GM12891 (cell line): ENCODE measurements at regions not wholly inside any gene's neighbourhood (a gene's known extent, or its start where the extent isn't known, plus 50 kb on each side); places are given as distances from the start of the nearest gene placed in this dataset.

Experiments used
- PAX5 ChIP-seq: IDR thresholded peaks from 2 replicates; pipeline ENCODE4 v1.6.1; 2011; ENCODE audit warnings: low read length, moderate library complexity, mild to moderate bottlenecking; ENCODE audit not compliant: insufficient read depth, severe bottlenecking
- POLR2A ChIP-seq: IDR thresholded peaks from 2 replicates; pipeline ENCODE4 v1.6.1; 2011; ENCODE audit warnings: low read depth, low read length, control low read depth
- POLR2AphosphoS5 ChIP-seq: IDR thresholded peaks from 2 replicates; pipeline ENCODE4 v1.6.1; 2011; ENCODE audit warnings: low read depth, low read length, control low read depth
- POU2F2 ChIP-seq: IDR thresholded peaks from 2 replicates; pipeline ENCODE4 v1.6.1; 2011; ENCODE audit warnings: low read depth, mild to moderate bottlenecking, control low read depth, low read length, moderate library complexity
- SPI1 ChIP-seq: IDR thresholded peaks from 2 replicates; pipeline ENCODE4 v1.6.1; 2011; ENCODE audit warnings: low read depth, low read length, control low read depth
- TAF1 ChIP-seq: IDR thresholded peaks from 2 replicates; pipeline ENCODE4 v1.6.1; 2011; ENCODE audit warnings: low read depth, low read length, control low read depth

- no peak for TF ChIP-seq POLR2A
- no peak for TF ChIP-seq TAF1
- TF ChIP-seq POLR2AphosphoS5 = no peak
- TF ChIP-seq SPI1 = no peak
- no peak for TF ChIP-seq POU2F2
- TF ChIP-seq PAX5 = no peak
Observed at GRCh38 chr16:31734265-31734664, 139.3 kb upstream of the ZNF267 start.
